Smooth muscle cell (in vitro differentiated cells): ENCODE measurements at regions not wholly inside any gene's neighbourhood (a gene's known extent, or its start where the extent isn't known, plus 50 kb on each side); places are given as distances from the start of the nearest gene placed in this dataset.

Source experiments
- DNase-seq: peaks from one replicate; lab custom pipeline; 2025; ENCODE audit not compliant: unreplicated experiment; lab: John Stamatoyannopoulos, UW
- H2AFZ ChIP-seq: fragments of 200-600 bp; sonication (generic); 2 replicates; pipeline ENCODE4 v1.6.0; 2016; ENCODE audit warnings: antibody characterized with exemption, low read depth, mild to moderate bottlenecking
- H3F3A ChIP-seq: fragments of 200-600 bp; sonication (generic); 2 replicates; pipeline ENCODE4 v1.6.0; 2017; ENCODE audit warnings: antibody characterized with exemption, low read depth
- H3K27ac ChIP-seq: fragments of 200-600 bp; sonication (generic); 2 replicates; pipeline ENCODE4 v1.5.1; 2016; ENCODE audit warnings: low read depth, mild to moderate bottlenecking
- H3K27me3 ChIP-seq: fragments of 200-600 bp; sonication (generic); 2 replicates; pipeline ENCODE4 v1.6.1; 2016; ENCODE audit warnings: low read depth, mild to moderate bottlenecking
- H3K36me3 ChIP-seq: fragments of 200-600 bp; sonication (generic); 2 replicates; pipeline ENCODE4 v1.5.1; 2016; ENCODE audit warnings: low read depth
- H3K4me1 ChIP-seq: fragments of 200-600 bp; sonication (generic); 2 replicates; pipeline ENCODE4 v1.5.1; 2016; ENCODE audit warnings: low read depth
- H3K4me2 ChIP-seq: fragments of 200-600 bp; sonication (generic); 2 replicates; pipeline ENCODE4 v1.6.0; 2016; ENCODE audit warnings: mild to moderate bottlenecking
- H3K4me3 ChIP-seq: fragments of 200-600 bp; sonication (generic); 2 replicates; pipeline ENCODE4 v1.5.1; 2016; ENCODE audit warnings: mild to moderate bottlenecking
- H3K79me2 ChIP-seq: fragments of 200-600 bp; sonication (generic); 2 replicates; pipeline ENCODE4 v1.6.0; 2016; ENCODE audit warnings: low read depth, mild to moderate bottlenecking
- H3K9ac ChIP-seq: fragments of 200-600 bp; sonication (generic); 2 replicates; pipeline ENCODE4 v1.6.0; 2016; ENCODE audit warnings: low read depth
- H3K9me3 ChIP-seq: fragments of 200-600 bp; sonication (generic); replicated peaks from 2 replicates; pipeline ENCODE4 v1.5.1; 2016; ENCODE audit warnings: low read depth
- H4K20me1 ChIP-seq: fragments of 200-600 bp; sonication (generic); 2 replicates; pipeline ENCODE4 v1.6.0; 2016; ENCODE audit warnings: low read depth
- WGBS: methylation state at CpG from one replicate; pipeline ENCODE4 v1.1.7; 2016; ENCODE audit warnings: low lambda C conversion rate; 5-methylcytosine and 5-hydroxymethylcytosine counted together
- TF ChIP-seq, protein P1 (sequence below): fragments of 200-600 bp; sonication (generic); IDR thresholded peaks from 2 replicates; pipeline ENCODE4 v1.5.1; 2017; ENCODE audit warnings: borderline replicate concordance, mild to moderate bottlenecking, antibody characterized with exemption; ENCODE audit not compliant: insufficient read depth, poor library complexity, severe bottlenecking

DNA sequence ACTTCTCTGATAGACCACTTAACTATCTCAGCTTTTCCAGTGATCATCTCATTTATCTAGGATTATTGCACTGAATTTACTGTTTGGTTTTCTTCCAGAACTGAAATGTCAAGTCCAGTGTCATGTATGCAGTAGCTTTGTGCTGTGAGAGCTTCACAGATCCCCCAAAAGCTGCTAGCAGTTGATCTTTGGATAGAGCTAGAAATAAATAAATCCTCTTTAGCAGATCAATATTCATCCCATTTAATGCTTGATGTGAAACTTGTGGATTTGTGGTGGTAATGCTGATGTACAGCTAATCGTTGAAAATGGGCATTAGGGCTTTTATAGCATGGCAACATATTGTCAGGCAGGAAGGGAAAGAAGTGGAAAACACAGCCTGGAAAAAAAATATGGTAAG lies 509.6 kb upstream of the FAM241A start:
- WGBS: 55% methylated on average over 1 of the region's 1 CpG
- no peak overlapping the region for H3K4me2 ChIP-seq
- H2AFZ ChIP-seq: peak overlapping the region; percentile 41
- no peak overlapping the region for H3K27ac ChIP-seq
- no peak overlapping the region for H3K9ac ChIP-seq
- TF ChIP-seq, protein P1, sequence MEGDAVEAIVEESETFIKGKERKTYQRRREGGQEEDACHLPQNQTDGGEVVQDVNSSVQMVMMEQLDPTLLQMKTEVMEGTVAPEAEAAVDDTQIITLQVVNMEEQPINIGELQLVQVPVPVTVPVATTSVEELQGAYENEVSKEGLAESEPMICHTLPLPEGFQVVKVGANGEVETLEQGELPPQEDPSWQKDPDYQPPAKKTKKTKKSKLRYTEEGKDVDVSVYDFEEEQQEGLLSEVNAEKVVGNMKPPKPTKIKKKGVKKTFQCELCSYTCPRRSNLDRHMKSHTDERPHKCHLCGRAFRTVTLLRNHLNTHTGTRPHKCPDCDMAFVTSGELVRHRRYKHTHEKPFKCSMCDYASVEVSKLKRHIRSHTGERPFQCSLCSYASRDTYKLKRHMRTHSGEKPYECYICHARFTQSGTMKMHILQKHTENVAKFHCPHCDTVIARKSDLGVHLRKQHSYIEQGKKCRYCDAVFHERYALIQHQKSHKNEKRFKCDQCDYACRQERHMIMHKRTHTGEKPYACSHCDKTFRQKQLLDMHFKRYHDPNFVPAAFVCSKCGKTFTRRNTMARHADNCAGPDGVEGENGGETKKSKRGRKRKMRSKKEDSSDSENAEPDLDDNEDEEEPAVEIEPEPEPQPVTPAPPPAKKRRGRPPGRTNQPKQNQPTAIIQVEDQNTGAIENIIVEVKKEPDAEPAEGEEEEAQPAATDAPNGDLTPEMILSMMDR: no peak
- no peaks in the 10 kb centered on the region for H3K79me2 ChIP-seq
- DNase-seq: no peak
- peaks cover 10% of the 10 kb centered on the region for H3F3A ChIP-seq
- H3K27me3 ChIP-seq: no peaks in the 10 kb centered on the region
- H3K4me1 ChIP-seq: peaks cover 12% of the 10 kb centered on the region
- H3K36me3 ChIP-seq: no peaks in the 10 kb centered on the region
- H3K9me3 ChIP-seq: no peaks in the 10 kb centered on the region
- H4K20me1 ChIP-seq: no peaks in the 10 kb centered on the region
- H3K4me3 ChIP-seq: no peak overlapping the region

GRCh38 chr4:111636961-111637585 lies 508.2 kb upstream of the FAM241A start:
- Histone ChIP-seq H3K36me3 (no peaks in the 10 kb centered on the region), H2AFZ (peak overlapping the region; percentile 20), H3K27ac (no peak overlapping the region), H3K4me3 (no peak overlapping the region), H4K20me1 (no peaks in the 10 kb centered on the region), H3K79me2 (no peaks in the 10 kb centered on the region), H3K4me1 (peaks cover 7% of the 10 kb centered on the region), H3F3A (peaks cover 10% of the 10 kb centered on the region), H3K9ac (no peak overlapping the region), H3K4me2 (no peak overlapping the region), H3K9me3 (no peaks in the 10 kb centered on the region), H3K27me3 (no peaks in the 10 kb centered on the region)
- TF ChIP-seq, protein P1: no peak
- DNase-seq: no peak
- 52% methylated on average over 2 of the region's 2 CpGs for WGBS

- Histone ChIP-seq H3K9me3 (no peaks in the 10 kb centered on the region), H3K27me3 (no peaks in the 10 kb centered on the region), H4K20me1 (no peaks in the 10 kb centered on the region), H3K9ac (peak overlapping the region; percentile 32), H3K4me3 (peak overlapping the region; percentile 25), H3F3A (peaks cover 6% of the 10 kb centered on the region), H3K4me1 (peaks cover 4% of the 10 kb centered on the region), H2AFZ (peak overlapping the region; percentile 56), H3K36me3 (no peaks in the 10 kb centered on the region), H3K27ac (peak overlapping the region; percentile 91), H3K79me2 (no peaks in the 10 kb centered on the region), H3K4me2 (peak overlapping the region; percentile 81)
- TF ChIP-seq, protein P1: no peak
- no peak for DNase-seq
- 10% methylated on average over 3 of the region's 3 CpGs for WGBS
These were observed 506.0 kb upstream of the FAM241A start for GRCh38 chr4:111639120-111639690.

DNA sequence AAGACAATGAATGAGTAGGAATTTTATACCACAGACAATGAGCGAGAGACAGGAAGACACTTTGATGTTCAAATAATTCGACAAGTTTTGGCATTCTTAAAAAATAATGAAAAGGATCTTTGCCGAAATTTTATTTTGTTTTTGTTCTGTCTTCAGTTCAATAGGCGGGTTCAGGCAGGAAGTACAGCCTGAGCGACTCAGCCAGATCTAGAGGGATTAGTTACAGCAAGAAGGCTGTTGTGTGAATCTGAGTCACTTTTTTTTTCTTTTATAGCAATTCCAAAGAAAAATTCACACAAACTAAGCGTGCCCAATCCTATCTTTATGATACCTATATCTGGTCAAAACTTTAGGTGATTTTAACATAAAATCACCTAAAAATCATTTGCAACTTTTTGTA lies 505.4 kb upstream of the FAM241A start:
- Histone ChIP-seq H3K9ac (peak overlapping the region; percentile 32), H3K27ac (peak overlapping the region; percentile 91), H3K4me3 (peak overlapping the region; percentile 25), H3K4me1 (peaks cover 4% of the 10 kb centered on the region), H3K27me3 (no peaks in the 10 kb centered on the region), H3F3A (peaks cover 6% of the 10 kb centered on the region), H3K9me3 (no peaks in the 10 kb centered on the region), H3K79me2 (no peaks in the 10 kb centered on the region), H3K4me2 (peak overlapping the region; percentile 81), H4K20me1 (no peaks in the 10 kb centered on the region), H2AFZ (peak overlapping the region; percentile 56), H3K36me3 (no peaks in the 10 kb centered on the region)
- DNase-seq: no peak
- 32% methylated on average over 6 of the region's 6 CpGs for WGBS
- TF ChIP-seq, protein P1: no peak
